Neural crest cell (in vitro differentiated cells): ENCODE measurements at regions not wholly inside any gene's neighbourhood (a gene's known extent, or its start where the extent isn't known, plus 50 kb on each side); places are given as distances from the start of the nearest gene placed in this dataset.

Source experiments
- DNase-seq: peaks from one replicate; pipeline ENCODE4 v3.0.0; 2021; ENCODE audit warnings: low read depth, mixed read lengths, low spot score
- H3K27ac Mint-ChIP-seq: one replicate; pipeline ENCODE4 v1.8.0; 2021; ENCODE audit warnings: mild to moderate bottlenecking, mixed read lengths; ENCODE audit not compliant: unreplicated experiment
- H3K27me3 Mint-ChIP-seq: 2 replicates; pipeline ENCODE4 v1.8.0; 2021; ENCODE audit warnings: low read depth, mild to moderate bottlenecking, mixed read lengths
- H3K36me3 Mint-ChIP-seq: 2 replicates; pipeline ENCODE4 v1.8.0; 2021; ENCODE audit warnings: low read depth, mild to moderate bottlenecking, mixed read lengths
- H3K4me1 Mint-ChIP-seq: 2 replicates; pipeline ENCODE4 v1.8.0; 2021; ENCODE audit warnings: mixed read lengths
- H3K4me3 Mint-ChIP-seq: one replicate; pipeline ENCODE4 v1.8.0; 2021; ENCODE audit warnings: mild to moderate bottlenecking, mixed read lengths
- H3K9me3 Mint-ChIP-seq: 2 replicates; pipeline ENCODE4 v1.8.0; 2021; ENCODE audit warnings: mixed read lengths
- CTCF ChIP-seq: fragments of 200-600 bp; sonication (generic); conservative IDR thresholded peaks from 2 replicates; pipeline ENCODE4 v1.5.0; 2021; ENCODE audit warnings: antibody characterized with exemption, mild to moderate bottlenecking

GRCh38 chr12:125989696-125990095 is 924.5 kb downstream of the AACS start:
- Mint-ChIP-seq H3K27me3 (peaks cover 22% of the 10 kb centered on the region), H3K36me3 (no peaks in the 10 kb centered on the region), H3K9me3 (peaks cover 3% of the 10 kb centered on the region), H3K27ac (no peak overlapping the region), H3K4me1 (peaks cover 4% of the 10 kb centered on the region), H3K4me3 (no peak overlapping the region)
- DNase-seq, result no peak
- no peak for TF ChIP-seq CTCF

- H3K27ac Mint-ChIP-seq, result no peak overlapping the region
- TF ChIP-seq CTCF, result no peak
- DNase-seq, result no peak
- H3K27me3 Mint-ChIP-seq, result peaks cover 12% of the 10 kb centered on the region
- H3K36me3 Mint-ChIP-seq, result no peaks in the 10 kb centered on the region
- no peaks in the 10 kb centered on the region for H3K4me1 Mint-ChIP-seq
- H3K9me3 Mint-ChIP-seq, result peaks cover 3% of the 10 kb centered on the region
- no peak overlapping the region for H3K4me3 Mint-ChIP-seq
Observed at GRCh38 chr12:125996443-125996842, 931.2 kb downstream of the AACS start.

GRCh38 chr12:125999628-126000027 is 934.4 kb downstream of the AACS start:
- no peak for DNase-seq
- peaks cover 4% of the 10 kb centered on the region for H3K27me3 Mint-ChIP-seq
- no peaks in the 10 kb centered on the region for H3K4me1 Mint-ChIP-seq
- H3K9me3 Mint-ChIP-seq, result peaks cover 3% of the 10 kb centered on the region
- no peak overlapping the region for H3K4me3 Mint-ChIP-seq
- no peak overlapping the region for H3K27ac Mint-ChIP-seq
- no peak for TF ChIP-seq CTCF
- no peaks in the 10 kb centered on the region for H3K36me3 Mint-ChIP-seq

- no peak for DNase-seq
- no peak for TF ChIP-seq CTCF
- H3K9me3 Mint-ChIP-seq, result peaks cover 15% of the 10 kb centered on the region
- H3K27ac Mint-ChIP-seq, result no peak overlapping the region
- no peak overlapping the region for H3K4me3 Mint-ChIP-seq
- no peaks in the 10 kb centered on the region for H3K27me3 Mint-ChIP-seq
- H3K4me1 Mint-ChIP-seq, result no peaks in the 10 kb centered on the region
- peaks cover 16% of the 10 kb centered on the region for H3K36me3 Mint-ChIP-seq
Observed at GRCh38 chr12:126019385-126019784, 954.1 kb downstream of the AACS start.

- Mint-ChIP-seq H3K4me1 (no peaks in the 10 kb centered on the region), H3K27ac (no peak overlapping the region), H3K27me3 (no peaks in the 10 kb centered on the region), H3K36me3 (peaks cover 14% of the 10 kb centered on the region), H3K4me3 (no peak overlapping the region), H3K9me3 (peaks cover 11% of the 10 kb centered on the region)
- no peak for TF ChIP-seq CTCF
- no peak for DNase-seq
Observed at GRCh38 chr12:126021675-126022074, 956.4 kb downstream of the AACS start.

- DNase-seq, result no peak
- no peak overlapping the region for H3K4me3 Mint-ChIP-seq
- TF ChIP-seq CTCF, result no peak
- H3K4me1 Mint-ChIP-seq, result peaks cover 8% of the 10 kb centered on the region
- peaks cover 4% of the 10 kb centered on the region for H3K9me3 Mint-ChIP-seq
- H3K36me3 Mint-ChIP-seq, result no peaks in the 10 kb centered on the region
- no peak overlapping the region for H3K27ac Mint-ChIP-seq
- no peaks in the 10 kb centered on the region for H3K27me3 Mint-ChIP-seq
Observed at GRCh38 chr12:126027825-126028224, 962.6 kb downstream of the AACS start.
